Astrocyte (in vitro differentiated cells and primary cell): ENCODE measurements at regions not wholly inside any gene's neighbourhood (a gene's known extent, or its start where the extent isn't known, plus 50 kb on each side); places are given as distances from the start of the nearest gene placed in this dataset.

Source experiments
- CTCF ChIP-seq: IDR thresholded peaks from 2 replicates; pipeline ENCODE4 v1.5.1; 2011; ENCODE audit warnings: low read depth, mild to moderate bottlenecking, inconsistent platforms, low read length, moderate library complexity; ENCODE audit not compliant: insufficient read depth
- EZH2 ChIP-seq: IDR thresholded peaks from 2 replicates; pipeline ENCODE4 v1.6.1; 2012; ENCODE audit warnings: mild to moderate bottlenecking, low read length, inconsistent platforms; ENCODE audit not compliant: insufficient read depth

- TF ChIP-seq CTCF, result no peak
- TF ChIP-seq EZH2, result no peak
Measured at GRCh38 chr4:186819342-186820086, 95.9 kb upstream of the FAT1 start.
